GM21515 (cell line): ENCODE measurements at regions not wholly inside any gene's neighbourhood (a gene's known extent, or its start where the extent isn't known, plus 50 kb on each side); places are given as distances from the start of the nearest gene placed in this dataset.
"Not testable (repeated sequence)": the region's sequence is repeated elsewhere in the genome, so short reads cannot be mapped to it uniquely, and the experiment has no call there.

ENCODE experiments used
- ATAC-seq: cut with Tn5 transposase; IDR thresholded peaks from one replicate; pipeline ENCODE4 v1.9.1; 2021; ENCODE audit not compliant: unreplicated experiment

DNA sequence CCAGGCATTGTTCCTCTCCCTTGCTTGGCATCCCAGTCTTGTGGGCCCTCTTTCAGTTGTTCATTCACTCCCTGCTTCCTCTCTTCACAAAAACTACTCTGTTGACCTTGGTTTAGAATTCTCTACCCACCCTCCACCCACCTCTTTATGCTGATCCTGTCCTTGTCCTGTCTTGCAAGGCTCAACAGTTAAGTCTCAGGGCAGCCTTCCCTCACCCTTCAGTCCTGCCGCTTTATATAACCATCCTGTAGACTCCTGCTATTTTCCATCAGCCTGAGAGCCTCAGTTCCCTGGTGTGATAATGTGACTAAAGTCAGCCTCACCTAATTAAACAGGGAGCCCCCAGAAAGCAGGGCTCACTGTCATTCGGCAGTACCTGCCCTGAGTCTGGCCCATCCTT is 1763.0 kb downstream of the SPATA31A7 start:
- not testable (repeated sequence) for ATAC-seq
